K562 (cell line): ENCODE measurements at regions not wholly inside any gene's neighbourhood (a gene's known extent, or its start where the extent isn't known, plus 50 kb on each side); places are given as distances from the start of the nearest gene placed in this dataset.
A peak's percentile ranks its signal among the peaks of the same experiment; 100 is the strongest.

Source experiments
- ATAC-seq: fragments of 200-7000 bp; cut with Tn5 transposase; 3 replicates; pipeline ENCODE4 v1.9.1; 2020; ENCODE audit warnings: moderate library complexity
- BruUV-seq: library from RNA; stranded (reverse); fragments of 400-500 nt; replicated peaks from 2 replicates; lab custom pipeline; 2021; lab: Mats Ljungman, UMichigan
- CTCF ChIA-PET: fragments of 300-600 bp; formaldehyde crosslinking; extraction: SDS; loops from one replicate; lab custom pipeline; 2021; ENCODE audit warnings: low intra/inter-chr PET ratio; lab: Yijun Ruan, JAX
- POLR2A ChIA-PET: fragments of 300-600, 350-650 bp; sonication (Branson Sonifier 250); formaldehyde crosslinking; extraction: SDS; loops from one replicate; lab custom pipeline; 2021; ENCODE audit warnings: antibody characterized with exemption, inconsistent platforms; lab: Yijun Ruan, JAX
- DNase-seq, 4 experiments: peaks; one replicate each; pipeline versions ENCODE4 v3.0.0 to v3.0.0-alpha.2; 2011 to 2018; ENCODE audit warnings: low spot score in 3 of 4, mixed read lengths in 3 of 4; ENCODE audit errors: extremely low read depth in 1 of 4
- FAIRE-seq: peaks from 2 replicates; lab custom pipeline; 2011; peaks lifted over from hg19 to GRCh38; lab: Jason Lieb, UNC
- H2AFZ ChIP-seq: 2 replicates; pipeline ENCODE4 v1.6.0; 2011; ENCODE audit warnings: low read depth, low read length, control low read depth, inconsistent platforms
- H3K27ac ChIP-seq: fragments of 200-600 bp; 3 replicates; pipeline ENCODE4 v1.8.0; 2011; ENCODE audit warnings: low read depth, mild to moderate bottlenecking, control low read depth, inconsistent platforms, low read length, moderate library complexity, mixed read lengths; ENCODE audit errors: extremely low read depth
- H3K27me3 ChIP-seq, 2 experiments: fragments of 300-600 bp in 1 of 2; 2 replicates in 1 of 2; 3 replicates in 1 of 2; pipeline versions ENCODE4 v1.6.0 to v1.8.0; 2011; ENCODE audit warnings: inconsistent platforms in 2 of 2, low read length in 2 of 2, mild to moderate bottlenecking in 1 of 2, mixed read lengths in 1 of 2, moderate library complexity in 1 of 2; ENCODE audit not compliant: control insufficient read depth in 2 of 2, insufficient read depth in 2 of 2
- H3K36me3 ChIP-seq: fragments of 300-600 bp; 3 replicates; pipeline ENCODE4 v1.8.0; 2011; ENCODE audit warnings: mild to moderate bottlenecking, low read length, inconsistent platforms; ENCODE audit not compliant: control insufficient read depth, insufficient read depth
- H3K4me1 ChIP-seq, 2 experiments: fragments of 200-600 bp in 1 of 2; replicated peaks in 1 of 2; 2 replicates in 1 of 2; 3 replicates in 1 of 2; pipeline versions ENCODE4 v1.5.1 to v1.8.0; 2011; ENCODE audit warnings: inconsistent platforms in 2 of 2, low read length in 2 of 2, mild to moderate bottlenecking in 1 of 2, mixed read lengths in 1 of 2, moderate library complexity in 1 of 2; ENCODE audit not compliant: control insufficient read depth in 2 of 2, insufficient read depth in 2 of 2
- H3K4me2 ChIP-seq: 2 replicates; pipeline ENCODE4 v1.6.1; 2011; ENCODE audit warnings: low read length, control low read depth, inconsistent platforms, mixed read lengths; ENCODE audit not compliant: insufficient read depth
- H3K4me3 ChIP-seq: fragments of 200-600 bp; sonication (generic), shearing (Covaris generic); 2 replicates; pipeline ENCODE4 v1.5.1; 2016; ENCODE audit warnings: control low read depth, inconsistent platforms
- H3K79me2 ChIP-seq: fragments of 200-600 bp; 3 replicates; pipeline ENCODE4 v1.8.0; 2011; ENCODE audit warnings: low read length, inconsistent platforms; ENCODE audit not compliant: control insufficient read depth, insufficient read depth
- H3K9ac ChIP-seq, 2 experiments: 2 replicates each; pipeline versions ENCODE4 v1.6.0 to v1.6.1; 2011; ENCODE audit warnings: low read depth in 2 of 2, low read length in 2 of 2, control low read depth in 1 of 2, inconsistent platforms in 1 of 2, mild to moderate bottlenecking in 1 of 2, mixed read lengths in 1 of 2; ENCODE audit not compliant: insufficient read depth in 1 of 2
- H3K9me1 ChIP-seq: one replicate; pipeline ENCODE4 v1.6.0; 2011; ENCODE audit warnings: inconsistent platforms, mild to moderate bottlenecking, low read length, moderate library complexity; ENCODE audit not compliant: control insufficient read depth, insufficient read depth
- H3K9me3 ChIP-seq: replicated peaks from 2 replicates; pipeline ENCODE4 v1.5.1; 2011; ENCODE audit warnings: low read depth, low read length, inconsistent platforms; ENCODE audit not compliant: control insufficient read depth, insufficient read depth
- H4K20me1 ChIP-seq: replicated peaks from 2 replicates; pipeline ENCODE4 v1.6.1; 2011; ENCODE audit warnings: low read length, inconsistent platforms, mixed read lengths; ENCODE audit not compliant: control insufficient read depth, insufficient read depth
- NFATC3 ChIP-seq: fragments of 450-650 bp; IDR thresholded peaks from 2 replicates; pipeline ENCODE4 v1.6.1; 2017; ENCODE audit warnings: mild to moderate bottlenecking
- NR2C2 ChIP-seq, 2 experiments: fragments of 200-800 bp in 1 of 2; sonication (Bioruptor generic) in 1 of 2; sonication (generic) in 1 of 2; formaldehyde crosslinking in 1 of 2; IDR thresholded peaks; 2 replicates each; pipeline versions ENCODE4 v1.6.1 to v1.8.0; 2016 to 2022; ENCODE audit warnings: mild to moderate bottlenecking in 1 of 2, missing compliant biosample characterization in 1 of 2, missing genetic modification characterization in 1 of 2, missing genetic modification reagents in 1 of 2
- OTX1 ChIP-seq: fragments of 450-650 bp; formaldehyde crosslinking; IDR thresholded peaks from 2 replicates; pipeline ENCODE4 v1.4.0; 2022; ENCODE audit warnings: mild to moderate bottlenecking
- POLR3A ChIP-seq: IDR thresholded peaks from 2 replicates; pipeline ENCODE4 v1.6.1; 2011; ENCODE audit warnings: borderline replicate concordance, mild to moderate bottlenecking, moderate library complexity; ENCODE audit not compliant: insufficient read length, insufficient read depth; ENCODE audit errors: extremely low read depth
- SRSF3 ChIP-seq: fragments of 200-400 bp; formaldehyde crosslinking; IDR thresholded peaks from 2 replicates; pipeline ENCODE4 v1.6.1; 2016; ENCODE audit warnings: mild to moderate bottlenecking, low read length, moderate library complexity; ENCODE audit not compliant: insufficient read depth
- STAG1 ChIP-seq: sonication (generic); formaldehyde crosslinking; IDR thresholded peaks from 2 replicates; pipeline ENCODE4 v1.5.0; 2020; ENCODE audit warnings: missing genetic modification reagents, borderline replicate concordance
- XRCC5 ChIP-seq: fragments of 200-400 bp; formaldehyde crosslinking; IDR thresholded peaks from 2 replicates; pipeline ENCODE4 v1.6.1; 2017; ENCODE audit warnings: low read depth, mild to moderate bottlenecking, low read length
- ZBTB8A ChIP-seq: fragments of 450-650 bp; IDR thresholded peaks from 2 replicates; pipeline ENCODE4 v1.6.1; 2018; ENCODE audit warnings: mild to moderate bottlenecking, moderate library complexity; ENCODE audit not compliant: partially characterized antibody
- ZNF197 ChIP-seq: fragments of 200-800 bp; sonication (Bioruptor generic); IDR thresholded peaks from 2 replicates; pipeline ENCODE4 v1.6.1; 2016; ENCODE audit warnings: low read depth, missing genetic modification characterization, missing compliant biosample characterization
- ZNF263 ChIP-seq: sonication (generic); formaldehyde crosslinking; IDR thresholded peaks from 2 replicates; pipeline ENCODE4 v1.8.0; 2022; ENCODE audit warnings: mild to moderate bottlenecking, missing genetic modification reagents, borderline replicate concordance
- ZNF324 ChIP-seq: fragments of 250-450 bp; sonication (Bioruptor Pico); IDR thresholded peaks from 2 replicates; pipeline ENCODE4 v1.4.0; 2020; ENCODE audit warnings: mild to moderate bottlenecking
- ZNF780A ChIP-seq: fragments of 250-450 bp; sonication (Bioruptor Pico); IDR thresholded peaks from 2 replicates; pipeline ENCODE4 v1.5.0; 2021; ENCODE audit warnings: mild to moderate bottlenecking
- WGBS: fragments of 100-300 bp; shearing (Covaris generic); methylation state at CpG from one replicate; pipeline ENCODE4 v1.1.6; 2016; ENCODE audit warnings: low coverage, mixed read lengths; ENCODE audit not compliant: insufficient coverage; ENCODE audit errors: missing lambda C conversion rate; 5-methylcytosine and 5-hydroxymethylcytosine counted together
- in situ Hi-C: fragments of 300-500 bp; cut with MboI; formaldehyde crosslinking; loops from 4 replicates; pipeline ENCODE4 v1.15.0; 2018; ENCODE audit warnings: inconsistent platforms, mixed read lengths
- intact Hi-C: fragments of 100-400 bp; cut with micrococcal nuclease; formaldehyde crosslinking; loops from 2 replicates; pipeline ENCODE4 v1.14.2; 2022
- TF ChIP-seq, protein P1 (sequence below): sonication (generic); formaldehyde crosslinking; IDR thresholded peaks from 2 replicates; pipeline ENCODE4 v1.8.0; 2022; ENCODE audit warnings: missing genetic modification reagents, mild to moderate bottlenecking, borderline replicate concordance
- TF ChIP-seq, protein P2 (sequence below): sonication (generic); formaldehyde crosslinking; IDR thresholded peaks from 2 replicates; pipeline ENCODE4 v1.5.0; 2020; ENCODE audit warnings: missing genetic modification reagents
- TF ChIP-seq, protein P3 (sequence below): fragments of 450-650 bp; IDR thresholded peaks from 2 replicates; pipeline ENCODE4 v1.6.1; 2016

DNA sequence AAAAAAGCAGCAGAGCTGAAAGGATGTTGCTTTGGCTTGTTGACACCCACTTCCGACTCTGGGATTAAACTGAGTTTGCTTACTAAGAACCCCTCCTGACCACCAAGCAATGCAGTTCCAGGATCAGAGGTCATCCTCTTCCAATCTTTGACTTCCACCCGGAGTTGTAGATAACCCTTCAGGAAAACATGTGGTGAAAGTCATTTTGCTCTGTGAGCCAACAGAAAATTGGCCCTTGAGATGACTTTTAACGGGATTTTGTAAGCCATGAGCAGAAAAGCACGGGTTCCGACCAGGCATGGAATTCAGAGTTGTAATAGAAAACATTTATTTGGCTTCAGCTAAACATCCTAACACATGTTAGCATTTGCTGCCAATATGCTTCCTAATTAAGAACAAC is 171.6 kb upstream of the NR2F2 start (continued):
- TF ChIP-seq ZNF780A (CRISPR knock-in tag) (no peak), NR2C2 (CRISPR knock-in tag; IDR thresholded peaks at IDR 0.05) (no peak), NR2C2 (tag; IDR thresholded peaks at IDR 0.05) (no peak)

DNA sequence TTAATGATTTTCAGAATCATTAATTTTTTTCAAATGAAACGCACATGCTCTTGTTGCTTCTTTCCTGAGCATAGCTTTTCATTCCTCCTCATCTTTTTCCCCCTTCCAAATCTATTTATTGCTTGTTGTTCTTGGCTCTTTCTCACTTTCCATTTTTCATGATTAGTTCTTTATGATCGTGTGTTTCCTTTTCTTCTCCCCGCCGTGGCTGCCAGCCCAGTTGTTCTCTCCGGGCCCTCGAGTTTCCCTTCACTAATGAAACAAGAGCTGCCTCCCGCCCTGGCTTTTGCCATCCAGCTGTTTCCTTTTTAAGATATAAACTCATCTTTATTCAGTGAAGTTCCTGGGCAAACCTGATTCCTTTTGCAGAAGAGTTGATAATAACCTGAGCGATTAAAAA is 170.2 kb upstream of the NR2F2 start:
- no TSS peak for BruUV-seq
- H3K27me3 ChIP-seq = no peaks in the 10 kb centered on the region
- in situ Hi-C loops (no loop called here), intact Hi-C loops (no loop called here)
- no peaks in the 10 kb centered on the region for H3K9me1 ChIP-seq
- no peak overlapping the region for H2AFZ ChIP-seq
- no peak overlapping the region for H3K4me3 ChIP-seq
- no peak for TF ChIP-seq ZNF197
- TF ChIP-seq, protein P1, sequence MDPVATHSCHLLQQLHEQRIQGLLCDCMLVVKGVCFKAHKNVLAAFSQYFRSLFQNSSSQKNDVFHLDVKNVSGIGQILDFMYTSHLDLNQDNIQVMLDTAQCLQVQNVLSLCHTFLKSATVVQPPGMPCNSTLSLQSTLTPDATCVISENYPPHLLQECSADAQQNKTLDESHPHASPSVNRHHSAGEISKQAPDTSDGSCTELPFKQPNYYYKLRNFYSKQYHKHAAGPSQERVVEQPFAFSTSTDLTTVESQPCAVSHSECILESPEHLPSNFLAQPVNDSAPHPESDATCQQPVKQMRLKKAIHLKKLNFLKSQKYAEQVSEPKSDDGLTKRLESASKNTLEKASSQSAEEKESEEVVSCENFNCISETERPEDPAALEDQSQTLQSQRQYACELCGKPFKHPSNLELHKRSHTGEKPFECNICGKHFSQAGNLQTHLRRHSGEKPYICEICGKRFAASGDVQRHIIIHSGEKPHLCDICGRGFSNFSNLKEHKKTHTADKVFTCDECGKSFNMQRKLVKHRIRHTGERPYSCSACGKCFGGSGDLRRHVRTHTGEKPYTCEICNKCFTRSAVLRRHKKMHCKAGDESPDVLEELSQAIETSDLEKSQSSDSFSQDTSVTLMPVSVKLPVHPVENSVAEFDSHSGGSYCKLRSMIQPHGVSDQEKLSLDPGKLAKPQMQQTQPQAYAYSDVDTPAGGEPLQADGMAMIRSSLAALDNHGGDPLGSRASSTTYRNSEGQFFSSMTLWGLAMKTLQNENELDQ (CRISPR knock-in tag) = no peak
- TF ChIP-seq, protein P2, sequence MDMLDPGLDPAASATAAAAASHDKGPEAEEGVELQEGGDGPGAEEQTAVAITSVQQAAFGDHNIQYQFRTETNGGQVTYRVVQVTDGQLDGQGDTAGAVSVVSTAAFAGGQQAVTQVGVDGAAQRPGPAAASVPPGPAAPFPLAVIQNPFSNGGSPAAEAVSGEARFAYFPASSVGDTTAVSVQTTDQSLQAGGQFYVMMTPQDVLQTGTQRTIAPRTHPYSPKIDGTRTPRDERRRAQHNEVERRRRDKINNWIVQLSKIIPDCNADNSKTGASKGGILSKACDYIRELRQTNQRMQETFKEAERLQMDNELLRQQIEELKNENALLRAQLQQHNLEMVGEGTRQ (CRISPR knock-in tag) = no peak
- no peak for TF ChIP-seq XRCC5
- TF ChIP-seq ZNF324 (CRISPR knock-in tag) = no peak
- TF ChIP-seq ZBTB8A = no peak
- no peak for TF ChIP-seq STAG1 (CRISPR knock-in tag)
- TF ChIP-seq SRSF3 = no peak
- no peak for TF ChIP-seq ZNF263 (CRISPR knock-in tag)
- no peak for TF ChIP-seq NFATC3
- TF ChIP-seq, protein P3, sequence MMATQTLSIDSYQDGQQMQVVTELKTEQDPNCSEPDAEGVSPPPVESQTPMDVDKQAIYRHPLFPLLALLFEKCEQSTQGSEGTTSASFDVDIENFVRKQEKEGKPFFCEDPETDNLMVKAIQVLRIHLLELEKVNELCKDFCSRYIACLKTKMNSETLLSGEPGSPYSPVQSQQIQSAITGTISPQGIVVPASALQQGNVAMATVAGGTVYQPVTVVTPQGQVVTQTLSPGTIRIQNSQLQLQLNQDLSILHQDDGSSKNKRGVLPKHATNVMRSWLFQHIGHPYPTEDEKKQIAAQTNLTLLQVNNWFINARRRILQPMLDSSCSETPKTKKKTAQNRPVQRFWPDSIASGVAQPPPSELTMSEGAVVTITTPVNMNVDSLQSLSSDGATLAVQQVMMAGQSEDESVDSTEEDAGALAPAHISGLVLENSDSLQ = no peak
- no peak for TF ChIP-seq POLR3A
- TF ChIP-seq OTX1 = no peak
- WGBS = 83% methylated on average over 7 of the region's 8 CpGs
- no peak for DNase-seq
- H4K20me1 ChIP-seq = no peaks in the 10 kb centered on the region
- peaks cover 5 to 10% of the 10 kb centered on the region in 2 experiments; a peak in 3 of 5 replicates for H3K4me1 ChIP-seq
- H3K79me2 ChIP-seq = no peaks in the 10 kb centered on the region
- H3K9me3 ChIP-seq = no peaks in the 10 kb centered on the region
- FAIRE-seq = peak; percentile 15
- H3K27ac ChIP-seq = no peak overlapping the region
- ChIA-PET CTCF (no interaction called here), POLR2A (interaction anchor here (0.9 kb wide), 1 partner anchor 24 kb away, joined by 3 read pairs; no protein-coding TSS in a partner anchor)
- no peaks in the 10 kb centered on the region for H3K36me3 ChIP-seq
- H3K4me2 ChIP-seq = no peak overlapping the region
- ATAC-seq = no peak
- no peak overlapping the region for H3K9ac ChIP-seq
